ENCODE measurements at regions not wholly inside any gene's neighbourhood (a gene's known extent, or its start where the extent isn't known, plus 50 kb on each side); places are given as distances from the start of the nearest gene placed in this dataset.

DNA sequence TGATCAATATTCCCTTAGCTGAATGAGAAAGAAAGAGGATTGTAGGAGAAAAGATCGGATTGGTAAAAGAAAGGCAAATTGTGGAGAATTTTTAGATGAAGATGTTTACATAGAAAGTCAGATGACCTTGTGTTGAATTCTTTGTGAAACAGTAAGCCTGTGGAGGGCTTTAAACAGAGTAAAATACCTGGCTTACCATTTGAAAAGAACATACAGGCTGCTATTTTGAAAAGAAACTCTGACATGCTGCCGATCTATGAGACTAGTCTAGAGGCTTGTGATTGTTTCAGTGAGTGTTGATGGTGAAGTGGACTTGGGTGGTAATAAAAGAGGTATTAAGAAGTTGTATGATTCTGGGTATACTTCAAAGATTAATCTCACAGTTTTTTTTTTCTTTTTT lies 938.9 kb upstream of the PRR20A start:
- TF ChIP-seq, protein P1, sequence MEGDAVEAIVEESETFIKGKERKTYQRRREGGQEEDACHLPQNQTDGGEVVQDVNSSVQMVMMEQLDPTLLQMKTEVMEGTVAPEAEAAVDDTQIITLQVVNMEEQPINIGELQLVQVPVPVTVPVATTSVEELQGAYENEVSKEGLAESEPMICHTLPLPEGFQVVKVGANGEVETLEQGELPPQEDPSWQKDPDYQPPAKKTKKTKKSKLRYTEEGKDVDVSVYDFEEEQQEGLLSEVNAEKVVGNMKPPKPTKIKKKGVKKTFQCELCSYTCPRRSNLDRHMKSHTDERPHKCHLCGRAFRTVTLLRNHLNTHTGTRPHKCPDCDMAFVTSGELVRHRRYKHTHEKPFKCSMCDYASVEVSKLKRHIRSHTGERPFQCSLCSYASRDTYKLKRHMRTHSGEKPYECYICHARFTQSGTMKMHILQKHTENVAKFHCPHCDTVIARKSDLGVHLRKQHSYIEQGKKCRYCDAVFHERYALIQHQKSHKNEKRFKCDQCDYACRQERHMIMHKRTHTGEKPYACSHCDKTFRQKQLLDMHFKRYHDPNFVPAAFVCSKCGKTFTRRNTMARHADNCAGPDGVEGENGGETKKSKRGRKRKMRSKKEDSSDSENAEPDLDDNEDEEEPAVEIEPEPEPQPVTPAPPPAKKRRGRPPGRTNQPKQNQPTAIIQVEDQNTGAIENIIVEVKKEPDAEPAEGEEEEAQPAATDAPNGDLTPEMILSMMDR (conservative IDR thresholded peaks at IDR 0.05 in 1 of 2, IDR thresholded peaks at IDR 0.05 in 1 of 2; ENCODE audit: low read depth in 1 of 2, low read length in 2 of 2), result no peak
- no peak for TF ChIP-seq EZH2 (IDR thresholded peaks at IDR 0.05; ENCODE audit: low read length, missing control alignments)
